ENCODE measurements at regions not wholly inside any gene's neighbourhood (a gene's known extent, or its start where the extent isn't known, plus 50 kb on each side); places are given as distances from the start of the nearest gene placed in this dataset.
"Not testable (repeated sequence)": the region's sequence is repeated elsewhere in the genome, so short reads cannot be mapped to it uniquely, and the experiment has no call there.

GRCh38 chr20:2203436-2203835, 92.4 kb upstream of the TGM3 start:
- no peak for DNase-seq (ENCODE audit: low read depth in 2 of 2)

GRCh38 chr20:2204021-2204420, 91.8 kb upstream of the TGM3 start:
- no peak for DNase-seq (ENCODE audit: low read depth in 2 of 2)

DNA sequence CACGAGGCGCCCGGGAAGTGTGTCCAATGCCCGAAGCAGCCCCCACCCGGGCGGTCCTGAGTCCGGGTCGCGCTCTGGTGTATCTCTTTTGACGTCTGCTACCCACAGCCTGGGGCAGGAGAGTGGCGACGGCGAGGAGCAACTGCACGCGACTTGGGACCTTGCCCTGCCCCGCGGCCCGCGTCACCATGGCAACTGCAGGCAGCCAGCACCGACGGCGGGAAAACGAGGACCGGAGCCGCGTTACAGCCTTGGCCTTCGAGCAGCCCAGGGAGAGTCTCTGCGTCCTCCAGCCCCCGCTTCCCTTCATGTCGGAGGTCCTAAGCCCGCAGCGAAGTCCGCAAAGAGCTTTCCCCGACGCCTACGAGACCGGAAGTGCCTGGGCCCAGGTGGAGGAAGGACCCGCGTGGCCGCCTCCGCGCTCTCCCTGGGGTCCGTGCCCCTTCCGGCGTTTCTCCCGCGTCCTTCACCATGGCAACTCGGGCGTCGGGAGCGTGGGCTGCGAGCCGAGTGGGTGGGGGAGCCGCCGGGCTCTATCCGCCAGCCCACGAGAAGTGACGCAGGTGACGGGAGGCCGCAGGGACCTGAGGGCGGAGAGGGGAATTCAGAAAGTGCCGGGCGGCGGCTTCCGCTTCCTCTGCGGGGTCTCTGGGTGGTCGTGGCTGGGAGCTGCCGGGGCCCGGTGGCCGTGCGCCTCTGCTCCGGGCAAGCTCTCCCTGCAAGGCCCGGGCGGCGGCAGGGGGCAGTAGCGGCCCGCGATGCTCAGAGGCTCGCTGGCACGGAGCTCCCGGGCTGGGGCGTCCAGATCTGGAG, 88.6 kb upstream of the TGM3 start:
- peak in 1 of 2 donors; percentile 56 for DNase-seq (ENCODE audit: low read depth in 2 of 2)

DNA sequence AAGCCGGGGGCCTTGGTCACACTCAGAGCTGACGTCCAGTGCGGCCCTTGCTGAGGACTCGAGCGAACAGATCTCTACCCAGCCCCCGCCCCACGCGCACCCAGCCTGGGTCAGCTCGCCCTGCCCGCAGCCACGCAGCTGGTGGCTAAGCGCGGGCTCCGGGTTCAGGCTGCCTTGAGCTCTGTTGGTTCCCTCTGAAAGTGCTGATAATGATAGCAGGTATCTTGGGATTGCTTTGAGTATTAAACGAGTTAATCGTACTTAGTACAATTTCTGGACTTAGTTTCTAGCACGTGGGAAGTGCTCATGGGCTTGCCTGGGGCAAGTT, 88.1 kb upstream of the TGM3 start:
- no peak for DNase-seq (ENCODE audit: low read depth in 2 of 2)

- DNase-seq (ENCODE audit: low read depth in 2 of 2), result no peak
Measured at GRCh38 chr20:2208897-2209296, 86.9 kb upstream of the TGM3 start.

- no peak for DNase-seq (ENCODE audit: low read depth in 2 of 2)
Measured at GRCh38 chr20:2210646-2211552, 84.9 kb upstream of the TGM3 start.

- no peak for DNase-seq (ENCODE audit: low read depth in 2 of 2)
Measured at GRCh38 chr20:2212456-2213015, 83.3 kb upstream of the TGM3 start.

- no peak for DNase-seq (ENCODE audit: low read depth in 2 of 2)
Measured at GRCh38 chr20:2213401-2213800, 82.4 kb upstream of the TGM3 start.

DNA sequence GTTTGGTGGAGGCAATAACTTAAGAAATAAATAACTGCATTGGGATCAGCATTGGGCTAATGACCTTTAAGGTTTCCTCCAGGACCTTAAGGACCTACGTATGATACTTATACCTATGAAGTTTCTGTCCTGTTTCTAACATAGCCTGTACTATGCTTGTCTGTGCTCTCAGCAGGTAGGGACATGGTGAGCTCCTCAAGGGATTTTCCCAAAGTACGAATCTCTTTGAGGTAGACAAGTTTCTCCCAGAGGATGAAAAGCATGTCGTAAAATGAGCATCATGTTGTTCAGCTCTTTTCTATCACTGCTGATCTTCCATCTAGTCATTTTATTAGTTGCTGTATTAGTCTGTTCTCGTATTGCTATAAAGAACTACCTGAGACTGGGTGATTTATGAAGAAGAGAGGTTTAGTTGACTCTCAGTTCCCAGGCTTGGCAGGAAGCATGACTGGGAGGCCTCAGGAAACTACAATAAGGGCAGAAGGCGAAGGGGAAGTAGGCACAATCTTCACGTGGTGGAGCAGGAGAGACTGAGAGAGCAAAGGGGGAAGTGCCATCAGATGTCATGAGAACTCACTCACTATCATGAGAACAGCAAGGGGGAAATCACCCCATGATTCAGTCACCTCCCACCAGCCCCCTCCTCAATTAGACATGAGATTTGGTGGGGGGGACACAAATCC, 77.8 kb upstream of the TGM3 start:
- no peak for DNase-seq (ENCODE audit: low read depth in 2 of 2)

DNA sequence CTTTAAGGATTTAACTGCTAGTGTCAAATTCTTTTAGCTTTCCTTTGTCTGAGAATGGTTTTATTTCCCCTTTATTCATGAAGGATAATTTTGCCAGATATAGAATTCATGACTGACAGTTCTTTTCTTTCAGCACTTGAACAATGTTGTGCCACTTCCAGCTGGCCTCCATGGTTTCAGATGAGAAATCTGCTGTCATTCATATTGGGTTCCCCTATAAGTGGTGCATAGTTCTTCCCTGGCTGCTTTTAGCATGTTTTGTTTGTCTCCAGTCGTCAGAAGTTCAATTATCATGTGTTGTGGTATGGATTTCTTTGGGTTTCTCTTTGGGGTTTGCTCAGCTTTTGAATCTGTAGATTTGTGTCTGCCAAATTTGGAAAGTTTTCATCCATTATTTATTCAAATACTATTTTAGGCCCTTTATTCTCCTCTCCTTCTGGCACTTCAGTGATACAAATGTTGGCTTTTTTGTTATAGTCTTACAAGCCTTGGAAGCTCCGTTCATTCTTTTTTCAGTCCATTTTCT, 76.3 kb upstream of the TGM3 start:
- DNase-seq (ENCODE audit: low read depth in 2 of 2), result no peak

- DNase-seq (ENCODE audit: low read depth in 2 of 2), result no peak
Measured at GRCh38 chr20:2220298-2220697, 75.5 kb upstream of the TGM3 start.

- no peak for DNase-seq (ENCODE audit: low read depth in 2 of 2)
Measured at GRCh38 chr20:2221921-2222320, 73.9 kb upstream of the TGM3 start.

DNA sequence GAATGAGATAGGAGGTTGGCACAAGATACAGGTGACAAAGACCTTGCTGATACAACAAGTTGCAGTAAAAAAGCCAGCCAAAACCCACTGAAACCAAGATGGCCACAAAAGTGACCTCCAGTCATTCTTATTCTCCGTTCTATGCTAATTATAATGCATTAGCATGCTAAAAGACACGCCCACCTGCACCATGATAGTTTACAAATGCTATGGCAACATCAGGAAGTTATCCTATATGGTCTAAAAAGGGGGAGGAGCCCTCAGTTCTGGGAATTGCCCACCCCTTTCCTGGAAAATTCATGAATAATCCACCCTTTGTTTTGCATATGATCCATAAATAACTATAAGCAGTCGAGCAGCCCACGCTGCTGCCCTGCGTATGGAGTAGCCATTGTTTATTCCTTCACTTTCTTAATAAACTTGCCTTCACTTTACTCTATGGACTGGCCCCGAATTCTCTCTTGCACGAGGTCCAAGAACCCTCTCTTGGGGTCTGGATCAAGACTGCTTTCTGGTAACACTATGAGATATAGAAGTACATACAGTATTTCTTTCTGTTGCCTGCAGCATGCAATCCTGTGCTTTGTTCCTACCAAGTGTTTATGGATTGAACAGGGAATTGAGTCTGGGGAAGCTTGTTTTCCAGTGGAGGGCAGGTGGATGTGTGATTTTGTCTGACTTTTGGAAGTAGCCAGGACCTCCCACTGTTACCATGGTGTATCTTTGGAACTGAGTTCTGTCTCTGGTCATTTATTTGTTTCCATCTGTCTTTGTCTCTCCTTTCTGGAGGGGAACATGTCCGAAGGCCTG, 72.0 kb upstream of the TGM3 start:
- DNase-seq (ENCODE audit: low read depth in 2 of 2), result no peak

GRCh38 chr20:2224368-2224639, 71.5 kb upstream of the TGM3 start:
- no peak for DNase-seq (ENCODE audit: low read depth in 2 of 2)

DNA sequence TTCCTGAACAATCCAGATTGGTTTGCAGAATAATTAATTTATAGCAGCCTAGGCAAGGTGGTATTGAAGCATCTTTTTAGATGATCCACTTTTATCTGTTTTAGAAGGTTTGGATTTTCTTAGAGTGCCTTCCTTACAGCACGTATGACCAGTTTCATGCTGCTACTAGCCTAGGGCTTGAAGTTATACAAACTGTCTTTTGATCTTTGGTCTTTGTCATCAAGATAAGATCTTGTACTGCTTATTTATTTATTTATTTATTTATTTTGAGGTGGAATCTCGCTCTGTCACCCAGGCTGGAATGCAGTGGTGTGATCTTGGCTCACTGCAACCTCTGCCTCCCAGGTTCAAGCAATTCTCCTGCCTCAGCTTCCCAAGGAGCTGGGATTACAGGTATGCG, 68.5 kb upstream of the TGM3 start:
- not testable (repeated sequence) for DNase-seq (ENCODE audit: low read depth in 2 of 2)

DNA sequence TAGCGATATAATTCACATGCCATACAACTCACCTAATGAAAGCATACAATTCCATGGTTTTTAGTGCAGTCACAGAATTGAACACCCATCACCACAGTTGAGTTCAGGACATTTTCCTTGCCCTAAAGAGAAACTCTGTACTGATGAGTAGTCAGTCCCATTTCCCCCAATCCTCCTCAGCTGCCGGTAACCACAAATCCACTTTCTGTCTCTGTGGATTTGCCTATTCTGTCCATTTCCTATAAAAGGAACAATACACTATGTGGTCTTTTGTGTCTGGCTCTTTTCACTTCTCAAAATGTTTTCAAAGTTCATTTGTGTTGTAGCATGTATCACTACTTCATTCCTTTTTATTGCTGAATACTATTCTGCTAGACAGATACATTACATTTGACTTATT, 67.9 kb upstream of the TGM3 start:
- DNase-seq (ENCODE audit: low read depth in 2 of 2), result no peak

DNA sequence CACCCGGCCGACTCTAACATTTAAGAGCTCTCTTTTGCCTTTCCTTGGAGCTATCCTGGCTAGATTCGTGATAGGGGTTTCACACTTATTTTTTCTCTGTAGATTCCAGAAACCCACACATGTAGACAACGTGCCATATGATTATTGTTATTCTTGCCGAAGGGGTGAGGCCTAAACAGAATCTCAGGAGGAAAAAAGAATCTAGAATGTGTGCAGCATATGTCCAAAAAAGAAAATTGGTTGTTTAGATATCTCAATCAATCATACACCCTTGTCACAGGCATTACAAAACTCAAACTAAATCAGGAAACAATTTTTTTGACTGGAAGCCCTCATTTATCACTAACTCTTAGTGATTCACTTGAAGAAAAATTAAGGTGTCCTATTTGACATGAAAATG, 66.9 kb upstream of the TGM3 start:
- no peak for DNase-seq (ENCODE audit: low read depth in 2 of 2)

DNA sequence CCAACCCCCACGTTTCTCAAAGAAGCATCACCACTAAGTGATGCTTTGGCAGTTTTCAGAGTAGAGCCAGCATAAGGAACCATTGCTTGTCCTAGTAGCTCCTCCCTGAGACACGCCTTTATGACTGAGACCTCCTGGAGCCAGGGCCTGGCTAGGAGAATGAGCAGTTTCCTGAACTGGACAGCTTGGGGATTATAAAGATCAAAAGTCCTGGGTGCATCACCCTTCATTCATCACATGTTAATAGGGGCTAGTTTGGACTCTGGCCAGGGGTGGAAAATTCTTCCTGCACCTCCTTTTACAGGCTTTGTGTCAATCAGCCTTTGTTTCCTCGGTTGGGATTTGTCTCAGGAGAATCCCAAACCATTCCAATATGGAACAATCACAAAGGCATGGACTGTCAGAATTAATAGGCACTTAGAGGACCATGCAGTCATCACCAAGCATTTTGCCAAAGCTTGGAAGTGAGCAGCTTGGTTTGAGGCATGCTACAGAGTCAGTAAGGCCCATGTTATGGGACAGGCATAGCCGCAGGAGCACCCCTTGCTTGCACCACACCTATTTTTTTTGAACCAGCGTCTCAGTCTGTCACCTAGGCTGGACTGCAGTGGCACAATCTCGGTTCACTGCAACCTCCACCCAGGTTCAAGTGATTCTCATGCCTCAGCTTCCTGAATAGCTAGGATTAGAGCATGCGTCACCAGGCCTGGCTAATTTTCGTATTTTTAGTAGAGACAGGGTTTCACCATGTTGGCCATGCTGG, 64.9 kb upstream of the TGM3 start:
- no peak for DNase-seq (ENCODE audit: low read depth in 2 of 2)

- DNase-seq (ENCODE audit: low read depth in 2 of 2), result no peak
Measured at GRCh38 chr20:2231701-2232100, 64.1 kb upstream of the TGM3 start.

- DNase-seq (ENCODE audit: low read depth in 2 of 2), result no peak
Measured at GRCh38 chr20:2234598-2235191, 61.1 kb upstream of the TGM3 start.

All from stimulated activated CD4-positive, alpha-beta T cell treated with anti-CD3 and anti-CD28 coated beads, Interleukin-1b, Interleukin-23, amount 100 ng/mL, for 1 hour (primary cell).